HEK293T (cell line): ENCODE measurements at regions not wholly inside any gene's neighbourhood (a gene's known extent, or its start where the extent isn't known, plus 50 kb on each side); places are given as distances from the start of the nearest gene placed in this dataset.

Experiments
- LEF1 ChIP-seq: fragments of 450-650 bp; IDR thresholded peaks from 2 replicates; pipeline ENCODE4 v1.6.1; 2017; ENCODE audit warnings: mild to moderate bottlenecking, borderline replicate concordance
- SUZ12 ChIP-seq: fragments of 450-650 bp; IDR thresholded peaks from 2 replicates; pipeline ENCODE4 v1.6.1; 2016; ENCODE audit warnings: mild to moderate bottlenecking

DNA sequence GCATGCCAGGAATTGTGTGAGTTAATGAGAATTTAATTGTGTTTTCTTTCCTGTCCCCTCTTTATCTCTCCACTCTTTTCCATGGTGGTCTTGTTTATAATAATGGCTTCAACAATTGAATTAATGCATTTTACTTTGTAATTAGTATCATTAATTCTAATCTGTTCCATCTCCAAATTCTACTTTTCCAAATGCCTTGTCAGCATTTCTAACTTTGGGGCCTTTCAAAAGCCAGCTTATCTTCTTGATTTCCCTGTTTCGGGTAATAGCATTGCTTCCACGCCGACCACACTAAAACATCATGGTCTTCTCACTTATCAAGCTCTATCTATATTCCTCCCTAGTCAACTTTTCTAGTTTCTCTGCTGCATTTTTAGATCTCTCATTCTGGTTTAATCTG, 54.2 kb upstream of the RMST start:
- TF ChIP-seq SUZ12 (no peak), LEF1 (no peak)
